CD4-positive, alpha-beta T cell (primary cell): ENCODE measurements at regions not wholly inside any gene's neighbourhood (a gene's known extent, or its start where the extent isn't known, plus 50 kb on each side); places are given as distances from the start of the nearest gene placed in this dataset.

Experiments
- ATAC-seq: fragments of 200-7000 bp; cut with Tn5 transposase; one replicate; pipeline ENCODE4 v1.10.0; 2022; ENCODE audit warnings: mild to moderate bottlenecking; ENCODE audit not compliant: poor library complexity
- CTCF ChIA-PET: fragments of 350-600 bp; sonication (Branson Sonifier 250); formaldehyde crosslinking; loops from one replicate; lab custom pipeline; 2021; ENCODE audit warnings: antibody characterized with exemption, inconsistent platforms; lab: Charles Lee
- POLR2A ChIA-PET: fragments of 350-600 bp; sonication (Branson Sonifier 250); formaldehyde crosslinking; loops from one replicate; lab custom pipeline; 2021; ENCODE audit warnings: antibody characterized with exemption, inconsistent platforms; lab: Charles Lee
- DNase-seq, 14 experiments: peaks; one replicate each; pipeline ENCODE4 v3.0.0-alpha.2; 2013 to 2020; ENCODE audit warnings: mixed read lengths in 2 of 14
- H3K27ac ChIP-seq, 2 donors: one replicate each; pipeline versions ENCODE4 v1.5.1 to v1.7.0; 2013; ENCODE audit warnings: low read length in 2 of 2, low read depth in 1 of 2, mild to moderate bottlenecking in 1 of 2
- H3K27me3 ChIP-seq, 2 experiments: 1 replicate in 1 of 2; 2 replicates in 1 of 2; pipeline versions ENCODE4 v1.6.1 to v1.7.0; 2013; ENCODE audit warnings: low read length in 2 of 2, control low read depth in 1 of 2, mild to moderate bottlenecking in 1 of 2, moderate library complexity in 1 of 2; ENCODE audit not compliant: insufficient read depth in 2 of 2, control insufficient read depth in 1 of 2
- H3K36me3 ChIP-seq: one replicate; pipeline ENCODE4 v1.6.1; 2013; ENCODE audit warnings: low read length, control low read depth; ENCODE audit not compliant: insufficient read depth
- H3K4me1 ChIP-seq: one replicate; pipeline ENCODE4 v1.6.1; 2013; ENCODE audit warnings: low read length, control low read depth; ENCODE audit not compliant: insufficient read depth
- H3K4me3 ChIP-seq: one replicate; pipeline ENCODE4 v1.5.1; 2013; ENCODE audit warnings: mild to moderate bottlenecking, low read length, moderate library complexity
- H3K9me3 ChIP-seq, 2 experiments: 1 replicate in 1 of 2; 2 replicates in 1 of 2; pipeline versions ENCODE4 v1.6.1 to v1.7.0; 2013; ENCODE audit warnings: low read length in 2 of 2, mild to moderate bottlenecking in 2 of 2, control low read depth in 1 of 2, moderate library complexity in 1 of 2; ENCODE audit not compliant: control insufficient read depth in 1 of 2, insufficient read depth in 1 of 2
- H3K27ac Mint-ChIP-seq: one replicate; pipeline ENCODE4 v1.8.0; 2020; ENCODE audit warnings: mixed read lengths
- H3K27me3 Mint-ChIP-seq: one replicate; pipeline ENCODE4 v1.8.0; 2021; ENCODE audit warnings: mixed read lengths
- H3K36me3 Mint-ChIP-seq: one replicate; pipeline ENCODE4 v1.8.0; 2021; ENCODE audit warnings: low read depth, mixed read lengths
- H3K4me1 Mint-ChIP-seq: one replicate; pipeline ENCODE4 v1.8.0; 2021; ENCODE audit warnings: low read depth, mixed read lengths
- H3K4me3 Mint-ChIP-seq: one replicate; pipeline ENCODE4 v1.8.0; 2020; ENCODE audit warnings: mild to moderate bottlenecking, mixed read lengths
- H3K9me3 Mint-ChIP-seq: one replicate; pipeline ENCODE4 v1.8.0; 2020; ENCODE audit warnings: mixed read lengths
- CTCF ChIP-seq: fragments of 200-600 bp; IDR thresholded peaks from one replicate; pipeline ENCODE4 v1.8.0; 2022; ENCODE audit warnings: antibody characterized with exemption, mild to moderate bottlenecking
- intact Hi-C, 2 experiments: fragments of 100-400 bp; cut with DNase I in 1 of 2; cut with micrococcal nuclease in 1 of 2; formaldehyde crosslinking; loops; one replicate each; pipeline versions ENCODE4 v1.15.1 to v1.9.0; 2023 to 2025; cut with DNase I, micrococcal nuclease

- ChIA-PET CTCF (no interaction called here), POLR2A (no interaction called here)
- H3K27me3 Mint-ChIP-seq = no peaks in the 10 kb centered on the region
- H3K4me3 Mint-ChIP-seq = no peak overlapping the region
- Histone ChIP-seq H3K27me3 (no peaks in the 10 kb centered on the region), H3K4me1 (no peaks in the 10 kb centered on the region), H3K27ac (no peak overlapping the region), H3K9me3 (peaks cover 0 to 7% of the 10 kb centered on the region in 2 experiments), H3K36me3 (no peaks in the 10 kb centered on the region), H3K4me3 (no peak overlapping the region)
- no peak for TF ChIP-seq CTCF
- H3K36me3 Mint-ChIP-seq = no peaks in the 10 kb centered on the region
- no peaks in the 10 kb centered on the region for H3K4me1 Mint-ChIP-seq
- ATAC-seq = no peak
- no peak overlapping the region for H3K27ac Mint-ChIP-seq
- no peak for DNase-seq
- peaks cover 12% of the 10 kb centered on the region for H3K9me3 Mint-ChIP-seq
- intact Hi-C loops = no loop called here
Observed at GRCh38 chr4:160969925-160970324, 1193.9 kb downstream of the FSTL5 start.

GRCh38 chr4:160980091-160980490 is 1183.7 kb downstream of the FSTL5 start:
- DNase-seq = no peak

GRCh38 chr4:160981083-160981482 is 1182.7 kb downstream of the FSTL5 start:
- ChIA-PET CTCF (no interaction called here), POLR2A (no interaction called here)
- Mint-ChIP-seq H3K9me3 (peaks cover 5% of the 10 kb centered on the region), H3K4me3 (no peak overlapping the region), H3K27me3 (no peaks in the 10 kb centered on the region), H3K36me3 (no peaks in the 10 kb centered on the region), H3K4me1 (no peaks in the 10 kb centered on the region), H3K27ac (no peak overlapping the region)
- peaks cover 0 to 3% of the 10 kb centered on the region in 2 experiments for H3K9me3 ChIP-seq
- intact Hi-C loops = no loop called here
- H3K27ac ChIP-seq = no peak overlapping the region
- DNase-seq (no peak), ATAC-seq (no peak)
- TF ChIP-seq CTCF = no peak
- no peaks in the 10 kb centered on the region for H3K4me1 ChIP-seq
- no peaks in the 10 kb centered on the region for H3K27me3 ChIP-seq
- H3K36me3 ChIP-seq = no peaks in the 10 kb centered on the region
- H3K4me3 ChIP-seq = no peak overlapping the region

More at GRCh38 chr4:160980091-160980490, 1183.7 kb downstream of the FSTL5 start:
- intact Hi-C loops = no loop called here
- Histone ChIP-seq H3K4me1 (no peaks in the 10 kb centered on the region), H3K27me3 (no peaks in the 10 kb centered on the region), H3K36me3 (no peaks in the 10 kb centered on the region), H3K4me3 (no peak overlapping the region), H3K27ac (no peak overlapping the region), H3K9me3 (peaks cover 0 to 3% of the 10 kb centered on the region in 2 experiments)
- POLR2A ChIA-PET = no interaction called here
- H3K4me3 Mint-ChIP-seq = no peak overlapping the region
- H3K36me3 Mint-ChIP-seq = no peaks in the 10 kb centered on the region
- peaks cover 8% of the 10 kb centered on the region for H3K9me3 Mint-ChIP-seq
- no peak overlapping the region for H3K27ac Mint-ChIP-seq
- no peaks in the 10 kb centered on the region for H3K27me3 Mint-ChIP-seq
- ATAC-seq = no peak
- CTCF ChIA-PET = no interaction called here
- no peaks in the 10 kb centered on the region for H3K4me1 Mint-ChIP-seq
- TF ChIP-seq CTCF = no peak
